A172 (cell line): ENCODE measurements at regions not wholly inside any gene's neighbourhood (a gene's known extent, or its start where the extent isn't known, plus 50 kb on each side); places are given as distances from the start of the nearest gene placed in this dataset.

Source experiments
- DNase-seq: peaks from one replicate; pipeline ENCODE4 v3.0.0-alpha.2; 2015; ENCODE audit warnings: low spot score

GRCh38 chr13:27014406-27015359, 156.9 kb downstream of the USP12 start:
- DNase-seq, result no peak

- peak; percentile 75 for DNase-seq
These were observed 159.0 kb downstream of the USP12 start for GRCh38 chr13:27012482-27013197.

GRCh38 chr13:27011661-27012060, 159.9 kb downstream of the USP12 start:
- DNase-seq, result no peak

GRCh38 chr13:27008733-27009132, 162.9 kb downstream of the USP12 start:
- DNase-seq, result no peak

- DNase-seq, result no peak
These were observed 164.4 kb downstream of the USP12 start for GRCh38 chr13:27007166-27007565.

- DNase-seq, result no peak
These were observed 165.0 kb downstream of the USP12 start for GRCh38 chr13:27006519-27007161.

- DNase-seq, result no peak
These were observed 165.6 kb downstream of the USP12 start for GRCh38 chr13:27005976-27006518.

GRCh38 chr13:27005556-27005955, 166.1 kb downstream of the USP12 start:
- DNase-seq, result no peak

GRCh38 chr13:27004866-27005265, 166.7 kb downstream of the USP12 start:
- no peak for DNase-seq

- no peak for DNase-seq
These were observed 167.3 kb downstream of the USP12 start for GRCh38 chr13:27004326-27004725.

GRCh38 chr13:27001705-27002104, 169.9 kb downstream of the USP12 start:
- DNase-seq, result no peak

- DNase-seq, result no peak
These were observed 170.9 kb downstream of the USP12 start for GRCh38 chr13:27000686-27001085.

- no peak for DNase-seq
These were observed 172.1 kb downstream of the USP12 start for GRCh38 chr13:26999499-26999898.

GRCh38 chr13:26998292-26998691, 173.3 kb downstream of the USP12 start:
- DNase-seq, result no peak

GRCh38 chr13:26996965-26997752, 174.5 kb downstream of the USP12 start:
- no peak for DNase-seq

GRCh38 chr13:26995159-26995558, 176.5 kb downstream of the USP12 start:
- DNase-seq, result no peak

- DNase-seq, result no peak
These were observed 177.8 kb downstream of the USP12 start for GRCh38 chr13:26993780-26994179.

GRCh38 chr13:26992951-26993719, 178.5 kb downstream of the USP12 start:
- DNase-seq, result no peak

GRCh38 chr13:26991508-26992181, 180.0 kb downstream of the USP12 start:
- DNase-seq, result no peak
